ENCODE measurements at regions not wholly inside any gene's neighbourhood (a gene's known extent, or its start where the extent isn't known, plus 50 kb on each side); places are given as distances from the start of the nearest gene placed in this dataset.
"Not testable (repeated sequence)": the region's sequence is repeated elsewhere in the genome, so short reads cannot be mapped to it uniquely, and the experiment has no call there.

GRCh38 chr5:15096686-15097085 is 225.1 kb upstream of the ANKH start:
- not testable (repeated sequence) for DNase-seq (ENCODE audit: low read depth)

DNA sequence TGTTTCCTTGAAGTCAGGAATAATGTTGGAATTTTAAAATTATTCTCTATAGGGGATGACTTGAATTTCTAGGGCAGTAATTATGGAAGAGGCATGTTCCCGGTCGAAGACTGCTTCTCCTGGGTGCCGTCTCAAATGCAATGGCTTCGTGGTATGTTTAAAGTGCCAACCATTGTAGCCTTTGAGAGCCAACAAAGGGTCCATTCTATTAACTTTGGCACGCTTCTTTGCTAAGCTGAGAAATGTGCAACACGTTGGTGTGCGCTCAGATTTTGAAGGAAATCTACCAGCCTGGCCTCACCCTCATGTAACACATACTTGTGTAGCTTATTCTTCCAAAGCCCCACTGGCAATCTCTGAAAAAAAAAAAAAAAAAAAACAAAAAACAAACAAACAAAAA is 221.2 kb upstream of the ANKH start:
- DNase-seq (ENCODE audit: low read depth): no peak

DNA sequence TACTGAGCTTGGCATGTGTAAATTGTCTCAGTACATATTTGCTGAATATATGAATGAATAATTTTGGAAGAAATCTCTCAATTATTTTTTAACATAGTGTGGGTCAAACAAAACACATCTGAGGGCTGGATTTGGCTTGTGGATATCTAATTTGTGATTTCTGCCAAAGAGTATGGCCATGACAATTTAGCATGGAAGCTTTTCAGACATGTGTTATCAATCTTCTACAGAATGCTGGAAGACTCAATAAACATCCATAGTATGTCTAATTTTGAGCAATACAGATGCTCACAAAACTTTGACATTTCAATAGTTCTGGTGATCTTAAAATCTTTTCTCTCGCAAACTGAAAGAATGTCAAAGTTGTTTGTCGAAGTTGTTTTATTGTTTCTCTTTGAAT is 214.1 kb upstream of the ANKH start:
- DNase-seq (ENCODE audit: low read depth): no peak

DNA sequence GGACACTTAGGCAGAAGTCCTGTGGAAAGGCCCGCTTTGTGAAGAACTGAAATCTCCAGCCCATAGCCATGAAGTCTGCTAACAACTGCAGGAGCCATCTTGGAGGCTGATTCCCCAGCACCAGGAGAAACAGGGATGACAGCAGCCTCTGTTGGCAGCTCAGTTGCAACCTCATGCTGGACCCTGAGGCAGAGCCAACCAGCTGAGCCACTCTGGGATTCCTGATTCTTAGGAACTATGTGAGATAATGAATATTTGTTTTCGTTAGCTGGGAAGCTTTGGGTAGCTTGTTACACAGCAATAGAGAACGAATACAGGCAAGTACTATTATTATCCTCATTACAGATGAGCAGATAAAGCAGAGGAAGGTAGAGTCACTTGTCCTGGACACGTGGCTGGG is 210.5 kb upstream of the ANKH start:
- DNase-seq (ENCODE audit: low read depth): no peak

GRCh38 chr5:15080219-15080618 is 208.6 kb upstream of the ANKH start:
- no peak for DNase-seq (ENCODE audit: low read depth)

DNA sequence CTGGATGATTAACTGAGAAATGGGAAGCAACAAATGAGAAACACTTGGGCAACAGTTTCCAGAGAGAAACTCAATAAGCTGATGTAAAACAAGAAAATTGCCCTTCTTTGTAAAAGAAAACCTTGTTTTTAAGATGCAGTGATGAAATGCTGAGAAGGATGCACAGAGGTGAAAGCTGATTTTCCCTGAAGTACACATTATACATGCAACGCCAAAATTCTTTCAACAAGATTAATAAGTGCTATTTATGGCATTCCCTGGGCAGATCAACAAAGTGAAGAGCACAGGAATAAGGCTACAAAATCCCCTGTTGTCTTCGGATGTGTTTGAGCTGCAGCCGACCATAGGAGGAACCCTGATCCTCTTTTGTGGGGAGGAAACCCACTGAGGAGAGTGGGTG is 208.0 kb upstream of the ANKH start:
- DNase-seq (ENCODE audit: low read depth): no peak

DNA sequence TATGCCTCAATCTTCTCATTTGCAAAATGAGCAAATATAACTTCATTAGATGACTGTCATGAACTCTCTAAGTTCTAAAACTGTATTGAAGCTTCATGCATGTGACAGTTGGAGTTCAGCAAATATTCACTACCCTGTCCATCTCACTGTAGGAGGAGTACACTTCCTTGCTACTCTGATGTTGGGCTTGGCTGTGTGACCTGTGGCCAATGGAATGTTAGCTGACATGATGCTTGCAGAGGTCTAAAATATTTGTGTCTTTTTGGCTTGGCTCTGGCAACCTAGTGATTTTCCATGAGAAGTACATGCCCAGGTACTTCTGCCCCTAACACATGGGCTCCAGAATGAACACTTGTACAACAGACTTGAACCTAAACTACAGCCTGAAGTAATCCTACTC is 203.1 kb upstream of the ANKH start:
- no peak for DNase-seq (ENCODE audit: low read depth)

- no peak for DNase-seq (ENCODE audit: low read depth)
Observed at GRCh38 chr5:15073453-15073852, 201.9 kb upstream of the ANKH start.

DNA sequence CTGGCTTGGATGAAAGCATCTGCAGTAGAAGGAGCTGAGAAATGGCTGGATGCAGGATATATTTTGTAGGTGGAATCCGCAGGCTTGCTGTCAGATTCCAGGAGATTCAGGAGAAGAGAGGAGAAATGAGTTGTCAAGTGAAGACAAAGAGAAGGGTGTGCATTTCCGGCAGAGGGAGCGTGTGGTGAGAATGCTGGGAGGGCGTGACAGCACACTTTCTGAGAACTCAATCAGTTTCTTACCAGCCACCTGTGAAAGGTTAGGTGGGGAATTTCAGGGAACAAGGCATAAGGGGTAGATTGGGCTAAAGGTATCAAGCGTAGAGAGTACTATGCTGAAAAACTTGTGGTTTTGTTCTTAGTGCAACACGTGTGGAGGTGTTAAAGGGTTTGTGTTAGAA is 199.3 kb upstream of the ANKH start:
- no peak for DNase-seq (ENCODE audit: low read depth)

- no peak for DNase-seq (ENCODE audit: low read depth)
Observed at GRCh38 chr5:15069407-15069905, 197.9 kb upstream of the ANKH start.

DNA sequence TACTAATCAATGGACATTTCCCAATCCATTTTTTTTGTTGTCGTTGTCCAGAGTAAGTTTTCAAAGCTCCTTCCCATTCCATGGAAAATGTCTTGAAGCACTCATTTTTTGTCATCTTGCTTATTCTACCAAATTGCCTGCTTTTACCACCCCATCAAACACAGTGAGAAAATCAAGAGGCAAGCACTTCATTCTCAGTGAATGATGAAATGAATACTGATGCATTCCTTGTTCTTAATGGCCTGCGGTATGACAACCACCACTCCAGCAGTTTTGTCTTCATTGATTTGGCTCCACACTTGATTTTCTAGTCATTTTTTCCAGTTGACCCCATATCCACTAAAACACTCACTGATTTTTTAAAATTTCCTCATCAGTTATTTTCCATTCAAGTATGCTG is 193.5 kb upstream of the ANKH start:
- no peak for DNase-seq (ENCODE audit: low read depth)

DNA sequence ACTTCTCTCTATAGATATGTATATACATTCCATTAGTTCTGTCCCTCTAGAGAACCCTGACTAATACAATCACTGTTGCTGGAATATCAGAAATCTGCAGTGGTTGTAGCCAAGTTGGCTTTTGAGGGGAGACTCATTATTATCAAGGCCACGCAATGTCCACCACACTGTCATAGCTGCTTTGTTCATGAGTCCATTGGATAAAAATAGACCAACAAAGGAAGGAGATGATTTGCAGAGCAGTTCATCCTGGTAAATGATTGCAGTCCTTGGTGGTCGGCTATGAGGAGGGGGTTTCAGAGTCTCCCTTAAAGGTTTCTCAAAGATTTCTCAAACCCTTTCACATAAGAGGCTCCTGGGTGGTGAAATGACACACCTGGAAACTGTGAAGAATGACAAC is 192.8 kb upstream of the ANKH start:
- DNase-seq (ENCODE audit: low read depth): no peak

GRCh38 chr5:15056988-15057592 is 185.5 kb upstream of the ANKH start:
- no peak for DNase-seq (ENCODE audit: low read depth)

- no peak for DNase-seq (ENCODE audit: low read depth)
Observed at GRCh38 chr5:15044521-15044920, 172.9 kb upstream of the ANKH start.

GRCh38 chr5:15037247-15037908 is 165.8 kb upstream of the ANKH start:
- no peak for DNase-seq (ENCODE audit: low read depth)

DNA sequence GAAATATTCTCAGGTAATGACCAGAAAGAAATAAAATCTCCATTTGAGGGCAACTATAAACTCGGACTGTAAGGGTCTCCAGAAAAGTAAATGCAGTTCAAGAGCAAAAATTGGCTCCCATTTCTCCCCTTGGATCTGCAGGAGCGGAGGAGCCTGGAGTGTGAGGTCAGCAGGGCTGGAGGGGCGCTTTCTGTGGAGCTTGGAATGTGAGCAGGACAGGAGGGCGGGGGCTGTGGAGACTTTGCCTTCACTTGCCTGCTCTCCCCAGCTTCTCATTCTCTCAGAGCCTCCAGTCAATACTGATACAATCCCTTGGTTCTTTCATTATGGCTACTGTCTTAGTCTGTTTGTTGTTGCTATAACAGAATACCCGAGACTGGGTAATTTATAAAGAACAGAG is 162.8 kb upstream of the ANKH start:
- DNase-seq (ENCODE audit: low read depth): no peak

GRCh38 chr5:15031180-15031579 is 159.6 kb upstream of the ANKH start:
- DNase-seq (ENCODE audit: low read depth): no peak

DNA sequence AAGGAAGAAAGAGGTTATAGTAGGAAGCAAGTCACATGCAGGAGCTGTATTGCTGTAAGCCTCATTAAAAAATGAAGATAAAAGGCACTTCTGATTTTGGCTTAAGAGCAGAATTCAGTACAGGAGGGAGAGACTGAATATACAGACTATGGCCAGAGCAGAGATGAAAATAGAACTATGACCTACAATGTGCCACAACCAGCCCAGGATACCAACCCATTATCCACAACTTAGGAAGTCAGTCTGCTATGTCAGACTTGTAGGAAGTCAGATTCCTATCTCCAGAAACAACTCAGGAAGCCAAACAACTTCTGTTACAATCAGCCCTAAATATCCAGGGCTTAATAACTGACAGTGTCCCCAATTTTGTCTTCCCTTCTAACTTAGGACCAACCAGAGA is 156.2 kb upstream of the ANKH start:
- DNase-seq (ENCODE audit: low read depth): no peak

- no peak for DNase-seq (ENCODE audit: low read depth)
Observed at GRCh38 chr5:15026944-15027343, 155.4 kb upstream of the ANKH start.

DNA sequence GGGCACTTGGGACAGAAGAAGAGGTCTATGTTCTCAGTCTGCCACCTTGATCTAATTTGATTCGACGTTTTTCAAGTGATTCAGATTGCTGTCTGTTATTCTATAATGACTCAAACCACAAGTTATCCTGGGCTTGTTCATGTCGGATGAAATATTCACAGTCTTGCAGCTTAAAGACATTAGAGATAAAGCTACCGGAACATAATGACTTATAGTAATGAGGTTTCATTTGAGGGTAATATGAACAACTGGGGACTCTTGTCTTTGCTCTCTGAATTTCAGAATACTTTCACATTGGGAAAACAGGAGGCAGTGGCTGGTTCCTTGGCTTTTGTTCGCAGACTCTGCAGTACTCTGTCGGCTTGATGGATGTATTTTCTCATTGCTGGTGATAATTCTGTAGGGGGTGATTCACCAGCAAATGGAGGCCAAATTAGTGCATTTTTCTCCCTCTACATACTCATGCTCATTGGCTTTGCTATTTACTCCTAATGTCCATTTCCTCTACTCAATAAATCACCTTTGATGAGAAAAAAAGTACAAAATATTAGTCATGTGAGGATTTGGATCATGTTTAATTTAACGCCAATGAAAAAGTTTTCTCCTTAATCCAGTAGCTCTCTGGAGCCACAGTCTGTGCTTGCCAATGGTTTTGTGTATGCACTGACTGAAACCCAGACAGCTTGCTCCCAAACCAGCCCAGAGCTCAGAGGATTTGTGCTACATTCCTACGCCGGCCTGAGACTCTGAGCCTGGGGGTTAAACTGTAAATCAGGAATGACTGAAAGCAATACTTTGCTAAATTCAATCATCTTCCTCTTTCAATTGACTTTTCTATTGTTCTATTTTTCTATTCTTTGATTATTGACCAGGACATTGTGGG is 154.7 kb upstream of the ANKH start:
- no peak for DNase-seq (ENCODE audit: low read depth)

- DNase-seq (ENCODE audit: low read depth): no peak
Observed at GRCh38 chr5:15023846-15024245, 152.3 kb upstream of the ANKH start.

DNA sequence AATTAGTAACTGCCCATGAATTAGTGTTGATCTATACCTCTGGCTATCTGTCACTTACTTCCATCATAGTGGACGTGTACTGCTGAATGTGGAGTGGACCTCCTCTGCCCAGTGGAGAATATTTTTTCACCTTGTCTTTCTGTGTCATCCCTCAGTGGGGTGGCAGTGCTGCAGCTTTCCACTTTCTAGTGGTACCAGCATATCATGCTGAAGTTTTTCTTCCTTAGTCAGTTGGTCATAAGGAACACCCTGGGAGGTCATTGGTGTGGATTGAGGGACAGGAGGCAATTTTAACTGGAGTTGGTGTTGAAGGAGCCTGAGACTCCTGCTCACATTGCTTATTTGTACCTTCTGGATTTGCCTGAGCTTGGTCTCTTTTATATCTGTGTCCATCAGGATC is 151.7 kb upstream of the ANKH start:
- no peak for DNase-seq (ENCODE audit: low read depth)
